Small intestine (tissue), 7 donors: ENCODE measurements at regions not wholly inside any gene's neighbourhood (a gene's known extent, or its start where the extent isn't known, plus 50 kb on each side); places are given as distances from the start of the nearest gene placed in this dataset.
A peak's percentile ranks its signal among the peaks of the same experiment; 100 is the strongest.

ENCODE experiments used
- DNase-seq, 2 donors: peaks; one replicate each; pipeline versions ENCODE4 v3.0.0 to v3.0.0-alpha.2; 2013
- FAIRE-seq: peaks from 2 replicates; lab custom pipeline; 2012; peaks lifted over from hg19 to GRCh38; lab: Jason Lieb, UNC
- H3K27ac ChIP-seq, 3 donors: one replicate each; pipeline ENCODE4 v1.5.1; 2013; ENCODE audit warnings: low read length in 2 of 3, mild to moderate bottlenecking in 2 of 3, control low read depth in 1 of 3, inconsistent platforms in 1 of 3, low read depth in 1 of 3, moderate library complexity in 1 of 3
- H3K27me3 ChIP-seq, 3 donors: one replicate each; pipeline ENCODE4 v1.6.1; 2013; ENCODE audit warnings: low read length in 3 of 3, inconsistent platforms in 1 of 3; ENCODE audit not compliant: control insufficient read depth in 3 of 3, insufficient read depth in 3 of 3
- H3K36me3 ChIP-seq, 3 donors: one replicate each; pipeline ENCODE4 v1.6.1; 2013; ENCODE audit warnings: low read length in 3 of 3, inconsistent platforms in 1 of 3, low read depth in 1 of 3, mild to moderate bottlenecking in 1 of 3, moderate library complexity in 1 of 3; ENCODE audit not compliant: control insufficient read depth in 3 of 3, insufficient read depth in 2 of 3
- H3K4me1 ChIP-seq, 3 donors: one replicate each; pipeline ENCODE4 v1.6.1; 2013; ENCODE audit warnings: low read length in 2 of 3, inconsistent platforms in 1 of 3, low read depth in 1 of 3, mild to moderate bottlenecking in 1 of 3, moderate library complexity in 1 of 3; ENCODE audit not compliant: control insufficient read depth in 3 of 3, insufficient read depth in 2 of 3
- H3K4me3 ChIP-seq, 3 donors: one replicate each; pipeline ENCODE4 v1.5.1; 2013; ENCODE audit warnings: low read length in 3 of 3, control low read depth in 1 of 3, inconsistent platforms in 1 of 3, low read depth in 1 of 3, mild to moderate bottlenecking in 1 of 3, moderate library complexity in 1 of 3
- H3K9me3 ChIP-seq, 2 donors: one replicate each; pipeline ENCODE4 v1.6.1; 2013; ENCODE audit warnings: low read depth in 1 of 2, low read length in 1 of 2; ENCODE audit not compliant: control insufficient read depth in 2 of 2, insufficient read depth in 1 of 2
- WGBS, 3 donors: extraction: QIAGEN DNeasy Blood & Tissue Kit; methylation state at CpG; one replicate each; pipeline ENCODE4 v1.1.7; 2013; 5-methylcytosine and 5-hydroxymethylcytosine counted together
- donor health status: healthy with polysubstance abuse.
- donor health status: control.
- donor health status: control.
- donor health status: Bipolar disorder and iron deficiency.
- donor health status: healthy.

DNA sequence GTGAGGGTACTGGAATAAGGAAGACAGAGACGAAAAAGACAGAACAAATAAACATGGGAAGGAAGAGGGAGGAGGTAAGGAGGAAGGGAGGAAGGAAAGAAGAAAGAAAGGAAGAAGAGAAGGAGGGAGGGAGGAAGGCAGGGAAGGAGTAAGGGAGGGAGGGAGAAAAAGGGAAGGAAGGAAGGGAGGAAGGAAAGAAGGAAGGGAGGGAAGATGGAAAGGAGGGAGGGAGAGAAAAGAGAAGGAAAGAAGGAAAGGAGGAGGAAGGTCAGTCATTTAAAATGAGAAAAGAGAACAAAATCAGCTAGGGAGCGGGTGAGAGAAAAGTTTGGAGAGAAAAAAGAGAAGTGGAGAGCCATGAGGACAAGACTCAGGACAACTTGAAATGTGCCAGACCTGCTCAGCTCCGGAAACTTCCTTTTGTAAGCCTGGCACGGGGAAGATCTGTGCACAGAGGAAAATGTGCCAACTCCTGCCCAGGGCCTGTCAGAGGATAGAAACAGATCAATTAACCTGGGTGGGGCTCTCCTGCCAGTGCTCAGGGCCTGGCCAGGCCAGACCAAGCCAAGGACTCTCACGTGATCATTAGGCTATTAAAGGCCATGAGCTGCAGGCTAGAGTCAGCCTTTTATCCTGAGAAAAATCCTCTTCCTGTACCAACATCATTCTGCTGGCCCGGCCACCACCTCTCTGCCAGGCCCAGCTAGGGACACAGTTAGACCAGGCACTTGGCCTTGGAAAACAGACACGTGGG is 50.1 kb upstream of the BCL6 start:
- 57 to 75% (median 65%) methylated on average over 7 of the region's 7 CpGs for WGBS, 3 donors
- Histone ChIP-seq H3K4me1 (peaks cover 2 to 9% (median 2%) of the 10 kb centered on the region in 3 donors), H3K27me3 (no peaks in the 10 kb centered on the region), H3K27ac (no peak overlapping the region), H3K4me3 (no peak overlapping the region), H3K9me3 (peaks cover 0 to 4% of the 10 kb centered on the region in 2 donors), H3K36me3 (no peaks in the 10 kb centered on the region)
- peak in 1 of 2 donors; percentile 85 for DNase-seq
- no peak for FAIRE-seq

DNA sequence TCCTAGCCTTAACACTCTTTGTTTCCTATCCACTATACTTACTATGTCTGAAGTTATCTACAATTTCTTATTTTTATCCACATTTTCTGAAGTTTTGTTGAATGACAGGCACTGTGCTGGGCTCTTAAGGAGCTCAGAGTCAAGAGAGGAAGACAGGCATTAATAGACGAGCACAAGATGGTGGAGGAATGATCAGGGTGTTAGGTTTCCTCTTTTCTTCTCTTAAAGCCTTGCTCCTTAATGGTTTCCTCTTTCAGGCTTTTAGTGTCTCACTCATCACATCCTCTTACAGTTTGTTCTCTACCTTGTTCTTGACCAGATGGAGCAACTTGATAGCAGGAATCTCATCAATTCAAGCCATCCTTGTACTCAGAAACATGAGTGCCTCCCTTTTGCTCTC is 52.9 kb upstream of the BCL6 start:
- Histone ChIP-seq H3K4me3 (no peak overlapping the region), H3K9me3 (peaks cover 0 to 4% of the 10 kb centered on the region in 2 donors), H3K36me3 (no peaks in the 10 kb centered on the region), H3K27ac (no peak overlapping the region), H3K4me1 (peaks cover 2 to 9% (median 2%) of the 10 kb centered on the region in 3 donors), H3K27me3 (no peaks in the 10 kb centered on the region)
- 81 to 86% (median 83%) methylated on average over 1 of the region's 1 CpG for WGBS, 3 donors
- FAIRE-seq (no peak), DNase-seq (no peak)

DNA sequence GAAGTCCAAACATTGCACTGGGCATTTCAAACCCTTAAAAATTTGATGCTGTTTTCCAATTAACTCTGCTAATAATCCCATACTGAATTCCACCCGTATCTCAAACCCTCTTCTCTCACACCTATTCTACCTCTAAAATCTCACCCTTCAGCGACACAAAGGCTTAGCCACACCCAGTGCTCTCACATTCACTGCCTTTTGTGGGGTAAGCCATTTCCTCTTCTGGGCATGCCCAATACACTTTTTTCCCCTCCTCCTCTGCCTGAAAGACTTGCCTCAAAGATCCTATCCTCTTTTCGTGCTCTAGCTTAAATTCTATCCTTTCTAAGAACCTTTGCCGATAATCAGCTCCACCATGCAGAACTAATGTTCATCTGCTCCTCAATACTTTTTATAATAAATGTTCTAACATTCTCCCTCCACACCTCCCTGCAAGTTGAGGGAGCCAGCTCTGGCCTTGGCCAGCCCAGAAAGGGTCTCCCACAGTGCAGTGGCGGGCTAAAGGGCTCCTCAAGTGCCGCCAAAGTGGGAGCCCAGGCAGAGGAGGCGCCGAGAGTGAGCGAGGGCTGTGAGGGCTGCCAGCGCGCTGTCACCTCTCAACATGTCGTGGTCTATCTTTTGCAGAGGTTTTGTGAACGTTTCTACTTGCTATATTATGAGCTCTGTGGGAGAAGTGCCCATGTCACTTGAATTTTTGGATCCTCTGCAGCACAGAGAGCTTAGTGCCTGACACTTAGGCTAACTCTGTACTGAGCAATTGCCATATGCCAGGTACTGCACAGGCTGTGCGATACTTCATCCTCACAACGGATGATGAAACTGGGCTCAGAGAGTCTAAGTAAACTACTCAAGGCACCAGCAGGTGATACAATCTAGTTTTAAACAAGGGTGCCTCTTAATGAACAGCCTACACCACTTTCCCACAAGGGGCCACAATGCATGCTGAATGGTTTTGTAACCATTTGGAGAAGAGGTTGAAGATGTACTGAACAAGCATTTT is 53.6 kb upstream of the BCL6 start:
- Histone ChIP-seq H3K4me3 (no peak overlapping the region), H3K27me3 (no peaks in the 10 kb centered on the region), H3K4me1 (peaks cover 2 to 9% (median 2%) of the 10 kb centered on the region in 3 donors), H3K36me3 (no peaks in the 10 kb centered on the region), H3K27ac (no peak overlapping the region), H3K9me3 (peaks cover 0 to 4% of the 10 kb centered on the region in 2 donors)
- DNase-seq, result peak in 1 of 2 donors; percentile 36
- WGBS, 3 donors, result 76 to 88% (median 83%) methylated on average over 15 of the region's 15 CpGs
- FAIRE-seq, result no peak

DNA sequence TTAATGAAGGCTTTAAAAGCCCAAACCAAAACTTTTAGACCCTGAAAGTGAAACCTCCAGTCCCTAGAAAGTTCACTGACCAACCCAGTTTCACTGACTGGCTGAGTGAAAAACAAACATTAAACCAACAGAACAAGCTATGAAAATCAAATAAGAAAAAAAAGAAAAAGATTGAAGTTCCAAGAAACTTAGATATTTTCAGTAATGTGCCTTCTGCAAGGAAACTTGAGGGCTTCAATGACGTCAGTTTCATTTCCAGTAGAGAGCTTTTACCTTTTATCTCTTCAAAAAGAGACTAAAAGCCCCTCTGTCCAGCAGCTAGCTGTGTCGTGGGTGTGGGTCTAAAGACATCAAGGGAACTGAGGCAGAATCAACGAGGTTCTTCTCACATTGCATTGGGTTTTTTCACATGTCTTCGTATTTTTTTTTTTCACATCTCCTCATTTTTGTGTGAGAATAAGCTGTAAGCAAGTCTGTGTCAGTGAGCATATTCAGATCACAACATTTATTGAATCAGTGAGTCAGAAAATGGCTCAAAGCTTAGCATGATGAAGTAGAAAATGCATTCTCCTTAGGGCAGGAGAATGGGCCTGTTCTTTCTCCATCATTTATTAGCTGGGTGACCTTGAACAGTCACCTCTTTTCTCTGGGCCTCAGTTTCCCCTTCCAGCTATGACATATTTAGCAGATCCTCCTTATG is 54.8 kb upstream of the BCL6 start:
- H3K4me3 ChIP-seq, result no peak overlapping the region
- no peaks in the 10 kb centered on the region for H3K27me3 ChIP-seq
- FAIRE-seq, result no peak
- 40 to 49% (median 47%) methylated on average over 4 of the region's 4 CpGs for WGBS, 3 donors
- H3K36me3 ChIP-seq, result no peaks in the 10 kb centered on the region
- H3K27ac ChIP-seq, result peak overlapping the region in 1 of 3 donors; percentile 6
- H3K9me3 ChIP-seq, result peaks cover 0 to 4% of the 10 kb centered on the region in 2 donors
- DNase-seq, result peak in 1 of 2 donors; percentile 31
- peaks cover 0 to 9% (median 2%) of the 10 kb centered on the region in 3 donors for H3K4me1 ChIP-seq

DNA sequence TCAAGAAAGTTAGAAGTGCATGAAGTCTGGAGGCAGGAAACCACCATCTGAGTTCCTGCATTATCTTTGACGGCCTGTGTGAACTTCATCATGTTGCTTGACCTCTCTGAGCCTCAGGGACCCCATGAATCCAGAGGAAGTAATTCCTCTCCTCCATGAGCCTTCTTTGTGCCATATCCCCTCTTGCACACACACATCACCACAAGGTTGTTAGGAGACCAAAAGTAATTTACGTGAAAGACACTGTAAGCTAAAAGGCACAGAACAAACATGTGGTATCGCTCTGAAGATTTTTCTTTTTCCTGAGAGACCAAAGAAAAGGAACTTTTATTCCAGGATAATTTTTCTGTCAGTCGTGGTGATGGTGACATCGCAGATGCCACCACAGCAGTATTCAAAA is 55.9 kb upstream of the BCL6 start:
- Histone ChIP-seq H3K27me3 (no peaks in the 10 kb centered on the region), H3K4me1 (peaks cover 0 to 9% (median 2%) of the 10 kb centered on the region in 3 donors), H3K9me3 (peaks cover 0 to 13% of the 10 kb centered on the region in 2 donors), H3K27ac (no peak overlapping the region), H3K4me3 (no peak overlapping the region), H3K36me3 (no peaks in the 10 kb centered on the region)
- no peak for FAIRE-seq
- no peak for DNase-seq
- WGBS, 3 donors, result 90 to 93% (median 91%) methylated on average over 5 of the region's 5 CpGs

DNA sequence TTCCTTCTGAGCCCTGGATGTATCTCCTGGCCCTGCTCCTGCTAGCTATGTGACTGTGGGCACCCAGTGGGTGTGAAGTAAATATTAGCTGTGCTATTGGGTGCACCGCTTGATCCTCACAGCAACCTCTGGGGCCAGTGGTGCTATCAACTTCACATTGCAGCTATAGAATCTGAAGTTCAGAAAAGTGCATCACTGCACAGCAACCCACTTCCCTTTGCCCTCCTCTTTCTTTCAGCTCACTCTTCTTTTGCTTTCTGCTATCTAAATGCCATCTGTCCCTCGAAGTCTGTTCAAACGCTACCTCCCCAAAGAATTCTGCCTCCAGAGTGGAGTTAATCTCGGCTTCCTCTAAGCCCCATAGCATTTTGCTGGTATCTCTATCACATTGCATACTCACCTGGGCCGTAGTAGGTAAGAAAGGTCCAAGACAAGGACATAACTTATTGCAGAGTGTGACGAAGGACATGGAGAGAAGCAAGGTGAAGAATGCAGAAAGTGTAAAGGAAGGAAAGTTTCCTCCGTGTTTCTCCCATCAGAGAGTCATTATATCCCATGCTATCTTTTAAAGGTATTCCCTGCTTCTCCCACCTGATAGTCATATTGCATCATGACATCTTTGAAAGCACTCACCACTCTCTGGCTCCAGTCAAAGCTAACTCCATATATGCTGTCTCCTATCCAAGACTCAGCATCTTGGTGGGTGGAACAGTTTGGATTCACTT is 57.1 kb upstream of the BCL6 start:
- H3K27me3 ChIP-seq, result no peaks in the 10 kb centered on the region
- FAIRE-seq (no peak), DNase-seq (no peak)
- H3K4me3 ChIP-seq, result no peak overlapping the region
- H3K9me3 ChIP-seq, result peaks cover 0 to 13% of the 10 kb centered on the region in 2 donors
- H3K36me3 ChIP-seq, result no peaks in the 10 kb centered on the region
- WGBS, 3 donors, result 90 to 93% (median 93%) methylated on average over 7 of the region's 7 CpGs
- no peak overlapping the region for H3K27ac ChIP-seq
- H3K4me1 ChIP-seq, result peaks cover 0 to 9% (median 2%) of the 10 kb centered on the region in 3 donors

DNA sequence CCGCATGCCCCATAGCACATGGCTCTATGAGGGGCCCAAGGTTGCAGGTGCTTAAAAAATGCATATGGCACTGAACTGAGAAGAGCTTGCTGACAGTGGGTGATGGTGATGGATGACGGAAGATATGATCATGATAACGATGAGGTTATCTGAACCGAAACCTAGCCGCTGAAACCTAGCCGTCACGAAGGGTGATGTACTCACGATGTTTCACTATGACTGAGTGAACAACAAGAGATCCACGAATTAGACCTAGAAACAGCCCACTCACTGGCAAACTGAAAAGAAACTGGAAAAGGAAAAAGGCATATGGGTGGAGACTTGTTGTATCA is 57.6 kb upstream of the BCL6 start:
- 71 to 90% (median 78%) methylated on average over 9 of the region's 9 CpGs for WGBS, 3 donors
- no peak for FAIRE-seq
- H3K27me3 ChIP-seq, result no peaks in the 10 kb centered on the region
- H3K9me3 ChIP-seq, result peaks cover 0 to 13% of the 10 kb centered on the region in 2 donors
- DNase-seq, result peak in 1 of 2 donors; percentile 23
- H3K4me1 ChIP-seq, result peaks cover 0 to 9% (median 2%) of the 10 kb centered on the region in 3 donors
- no peak overlapping the region for H3K27ac ChIP-seq
- no peaks in the 10 kb centered on the region for H3K36me3 ChIP-seq
- H3K4me3 ChIP-seq, result no peak overlapping the region
